ENCODE measurements at regions not wholly inside any gene's neighbourhood (a gene's known extent, or its start where the extent isn't known, plus 50 kb on each side); places are given as distances from the start of the nearest gene placed in this dataset.

GRCh38 chr15:93614386-93615104 is 525.5 kb upstream of the RGMA start:
- DNase-seq = no peak

- DNase-seq = no peak
These were observed 524.4 kb upstream of the RGMA start for GRCh38 chr15:93613386-93613785.

- no peak for DNase-seq
These were observed 523.9 kb upstream of the RGMA start for GRCh38 chr15:93612953-93613352.

- DNase-seq = no peak
These were observed 521.9 kb upstream of the RGMA start for GRCh38 chr15:93610944-93611343.

GRCh38 chr15:93608643-93609148 is 519.7 kb upstream of the RGMA start:
- DNase-seq = no peak

GRCh38 chr15:93603550-93603949 is 514.5 kb upstream of the RGMA start:
- no peak for DNase-seq

GRCh38 chr15:93587059-93587521 is 498.1 kb upstream of the RGMA start:
- DNase-seq = no peak

GRCh38 chr15:93585012-93585411 is 496.0 kb upstream of the RGMA start:
- no peak for DNase-seq

- no peak for DNase-seq
These were observed 495.0 kb upstream of the RGMA start for GRCh38 chr15:93583968-93584367.

- no peak for DNase-seq
These were observed 494.5 kb upstream of the RGMA start for GRCh38 chr15:93583552-93583951.

GRCh38 chr15:93570527-93570926 is 481.5 kb upstream of the RGMA start:
- DNase-seq = no peak

GRCh38 chr15:93566762-93567161 is 477.8 kb upstream of the RGMA start:
- no peak for DNase-seq

- DNase-seq = no peak
These were observed 476.2 kb upstream of the RGMA start for GRCh38 chr15:93565201-93565600.

- DNase-seq = no peak
These were observed 474.2 kb upstream of the RGMA start for GRCh38 chr15:93563218-93563617.

- DNase-seq = no peak
These were observed 473.5 kb upstream of the RGMA start for GRCh38 chr15:93562395-93563123.

GRCh38 chr15:93557696-93558095 is 468.7 kb upstream of the RGMA start:
- no peak for DNase-seq

GRCh38 chr15:93553167-93553935 is 464.3 kb upstream of the RGMA start:
- no peak for DNase-seq

GRCh38 chr15:93543093-93543492 is 454.1 kb upstream of the RGMA start:
- no peak for DNase-seq

- no peak for DNase-seq
These were observed 438.5 kb upstream of the RGMA start for GRCh38 chr15:93527374-93528050.

- DNase-seq = no peak
These were observed 435.4 kb upstream of the RGMA start for GRCh38 chr15:93524432-93524831.

GRCh38 chr15:93523481-93523880 is 434.5 kb upstream of the RGMA start:
- no peak for DNase-seq

- peak in 1 of 2 experiments; percentile 7 for DNase-seq
These were observed 431.2 kb upstream of the RGMA start for GRCh38 chr15:93520206-93520605.

GRCh38 chr15:93519599-93519998 is 430.6 kb upstream of the RGMA start:
- DNase-seq = no peak
